Bronchial epithelial cell (primary cell): ENCODE measurements at regions not wholly inside any gene's neighbourhood (a gene's known extent, or its start where the extent isn't known, plus 50 kb on each side); places are given as distances from the start of the nearest gene placed in this dataset.
"Not testable (repeated sequence)": the region's sequence is repeated elsewhere in the genome, so short reads cannot be mapped to it uniquely, and the experiment has no call there.

Source experiments
- DNase-seq: peaks from one replicate; pipeline ENCODE4 v3.0.0-alpha.2; 2010; ENCODE audit warnings: low read depth
- FAIRE-seq: peaks from 2 replicates; lab custom pipeline; 2011; peaks lifted over from hg19 to GRCh38; lab: Jason Lieb, UNC
- H3K27me3 ChIP-seq: 2 replicates; pipeline ENCODE4 v1.5.1; 2011; ENCODE audit warnings: low read length; ENCODE audit not compliant: control insufficient read depth, insufficient read depth
- H3K36me3 ChIP-seq: 2 replicates; pipeline ENCODE4 v1.5.1; 2011; ENCODE audit warnings: low read length; ENCODE audit not compliant: control insufficient read depth, insufficient read depth
- H3K4me3 ChIP-seq: 2 replicates; pipeline ENCODE4 v1.5.1; 2011; ENCODE audit warnings: mild to moderate bottlenecking, low read depth, low read length, control low read depth
- CTCF ChIP-seq: IDR thresholded peaks from 2 replicates; pipeline ENCODE4 v1.5.1; 2011; ENCODE audit warnings: mild to moderate bottlenecking, moderate library complexity, low read length, control low read depth, inconsistent platforms; ENCODE audit not compliant: insufficient read depth, severe bottlenecking

DNA sequence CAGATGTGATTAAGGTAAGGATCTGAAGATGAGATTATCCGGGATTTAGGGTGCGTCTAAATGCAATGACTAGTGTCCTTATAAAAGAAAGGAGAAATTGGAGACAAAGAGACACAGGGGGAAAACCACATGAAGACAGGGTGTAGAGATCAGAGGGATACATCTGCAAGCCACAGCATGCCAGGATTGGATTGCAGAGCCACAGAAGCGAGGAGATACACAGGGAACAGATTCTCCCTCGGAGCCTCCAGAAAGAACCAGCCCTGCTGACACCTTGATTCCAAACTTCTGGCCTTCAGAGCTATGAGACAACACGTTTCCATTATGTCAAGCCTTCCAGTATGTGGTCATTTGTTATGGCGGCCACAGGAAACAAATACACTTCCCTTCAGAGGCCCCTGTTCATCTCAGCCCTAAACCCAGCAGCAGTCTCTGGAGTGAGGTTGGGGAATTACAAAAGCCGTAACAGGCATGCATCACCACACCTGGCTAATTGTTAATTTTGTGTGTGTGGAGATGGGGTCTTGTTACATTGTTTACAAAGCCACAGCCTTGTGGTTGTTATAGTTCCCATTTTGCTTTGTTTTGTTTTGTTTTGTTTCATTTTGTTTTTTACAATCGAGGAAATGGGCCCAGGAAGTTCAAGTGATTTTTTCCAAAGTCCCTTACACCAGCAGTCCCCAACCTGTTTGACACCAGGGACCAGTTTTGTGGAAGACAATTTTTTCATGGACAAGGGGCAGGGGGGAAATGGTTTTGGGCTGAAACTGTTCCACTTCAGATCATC lies 51.6 kb upstream of the LYRM9 start:
- DNase-seq = no peak
- no peaks in the 10 kb centered on the region for H3K36me3 ChIP-seq
- FAIRE-seq = no peak

GRCh38 chr17:27945333-27945616 lies 52.1 kb upstream of the LYRM9 start:
- no peak for DNase-seq
- FAIRE-seq = no peak
- Histone ChIP-seq H3K4me3 (no peak overlapping the region), H3K36me3 (no peaks in the 10 kb centered on the region), H3K27me3 (no peaks in the 10 kb centered on the region)
- no peak for TF ChIP-seq CTCF

More for the DNA sequence above, 51.6 kb upstream of the LYRM9 start:
- Histone ChIP-seq H3K27me3 (no peaks in the 10 kb centered on the region), H3K4me3 (no peak overlapping the region)
- no peak for TF ChIP-seq CTCF

GRCh38 chr17:27945953-27946352 lies 52.8 kb upstream of the LYRM9 start:
- no peaks in the 10 kb centered on the region for H3K27me3 ChIP-seq
- TF ChIP-seq CTCF = no peak
- H3K36me3 ChIP-seq = no peaks in the 10 kb centered on the region
- H3K4me3 ChIP-seq = no peak overlapping the region
- DNase-seq = no peak
- no peak for FAIRE-seq

- H3K4me3 ChIP-seq = no peak overlapping the region
- H3K36me3 ChIP-seq = no peaks in the 10 kb centered on the region
- H3K27me3 ChIP-seq = no peaks in the 10 kb centered on the region
- DNase-seq = no peak
- no peak for FAIRE-seq
- TF ChIP-seq CTCF = no peak
These were observed 53.3 kb upstream of the LYRM9 start for GRCh38 chr17:27946513-27946912.

DNA sequence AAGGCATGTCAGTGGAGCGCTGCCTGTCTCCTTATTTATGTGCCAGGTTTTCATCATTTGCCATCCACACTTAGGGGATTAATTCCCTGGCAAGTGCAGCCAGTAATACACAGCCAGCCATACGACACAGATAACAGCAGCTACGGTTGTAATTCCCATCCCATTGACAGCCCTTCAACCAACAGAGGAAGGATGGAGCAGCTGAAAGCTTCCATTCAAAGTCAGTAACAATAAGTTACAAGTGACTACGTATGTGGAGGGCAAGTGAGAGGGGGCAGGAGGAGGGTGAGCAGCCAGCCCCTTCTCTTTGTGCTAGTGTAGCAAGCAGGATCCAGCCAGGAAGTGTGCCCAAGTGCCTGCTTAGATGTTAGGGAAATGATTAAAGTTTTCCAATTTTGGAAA lies 53.8 kb upstream of the LYRM9 start:
- no peak for TF ChIP-seq CTCF
- H3K27me3 ChIP-seq = no peaks in the 10 kb centered on the region
- DNase-seq (no peak), FAIRE-seq (no peak)
- H3K4me3 ChIP-seq = no peak overlapping the region
- H3K36me3 ChIP-seq = no peaks in the 10 kb centered on the region

DNA sequence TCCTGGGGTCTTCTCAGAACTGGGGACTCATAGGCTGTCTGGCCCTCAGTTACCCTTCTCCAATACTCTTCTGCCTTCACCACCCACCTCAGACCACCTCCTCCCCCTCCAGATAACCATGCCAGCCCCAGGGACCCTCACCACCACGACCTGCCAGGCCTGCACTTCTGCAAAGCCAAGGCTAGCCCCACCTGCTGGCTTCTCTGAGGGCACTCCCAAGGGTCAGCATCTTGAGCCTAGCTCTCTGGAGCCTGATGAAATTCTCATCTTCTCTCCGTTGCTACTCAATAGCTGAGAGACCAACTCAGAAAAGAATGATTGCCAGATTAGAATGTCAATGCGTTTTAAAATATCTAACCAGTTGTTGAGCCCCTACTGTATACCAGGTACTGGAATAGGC lies 56.1 kb upstream of the LYRM9 start:
- no peaks in the 10 kb centered on the region for H3K36me3 ChIP-seq
- no peak for TF ChIP-seq CTCF
- peaks cover 1% of the 10 kb centered on the region for H3K27me3 ChIP-seq
- no peak for FAIRE-seq
- DNase-seq = no peak
- no peak overlapping the region for H3K4me3 ChIP-seq

DNA sequence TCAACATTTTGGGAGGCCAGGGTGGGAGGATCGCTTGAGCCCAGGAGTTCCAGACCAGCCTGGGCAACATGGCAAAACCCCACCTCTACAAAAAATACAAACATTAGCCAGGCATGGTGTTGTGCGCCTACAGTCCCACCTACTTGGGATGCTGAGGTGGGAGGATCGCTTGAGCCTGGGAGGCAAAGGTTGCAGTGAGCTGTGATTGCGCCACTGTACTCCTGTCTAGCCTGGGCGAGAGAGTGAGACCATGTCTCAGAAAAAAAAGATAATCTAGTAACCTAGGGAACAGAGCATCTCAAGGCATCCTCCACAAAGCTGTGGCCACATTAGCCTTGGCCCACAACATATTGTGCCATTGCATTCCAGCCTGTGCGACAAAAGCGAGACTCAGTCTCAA lies 57.1 kb upstream of the LYRM9 start:
- not testable (repeated sequence) for H3K36me3 ChIP-seq, H3K4me3 ChIP-seq, FAIRE-seq, H3K27me3 ChIP-seq, DNase-seq
